Kidney tubule cell (primary cell): ENCODE measurements at regions not wholly inside any gene's neighbourhood (a gene's known extent, or its start where the extent isn't known, plus 50 kb on each side); places are given as distances from the start of the nearest gene placed in this dataset.
A peak's percentile ranks its signal among the peaks of the same experiment; 100 is the strongest.

Source experiments
- DNase-seq: peaks from one replicate; pipeline ENCODE4 v3.0.0-alpha.2; 2018; ENCODE audit warnings: low spot score

- DNase-seq, result no peak
Measured at GRCh38 chr21:39105341-39105765, 77.9 kb downstream of the PSMG1 start.

DNA sequence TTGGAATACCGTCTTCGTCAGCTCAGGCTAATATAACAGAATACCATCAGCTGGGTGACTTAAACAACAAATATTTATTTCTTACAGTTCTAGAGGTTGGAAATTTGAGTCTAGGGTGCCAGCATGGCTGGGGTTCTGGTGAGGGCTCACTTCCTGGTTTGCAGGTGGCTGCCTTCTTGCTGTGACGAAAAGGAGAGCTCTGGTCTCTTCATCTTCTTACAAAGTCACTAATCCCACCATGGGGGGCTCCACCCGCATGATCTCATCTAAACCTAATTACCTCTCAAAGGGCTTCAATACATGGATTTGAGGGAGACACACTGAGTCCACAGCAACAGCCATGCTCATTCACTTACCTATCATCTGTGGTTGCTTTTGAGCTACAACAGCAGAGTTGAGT, 78.3 kb downstream of the PSMG1 start:
- no peak for DNase-seq

- DNase-seq, result no peak
Measured at GRCh38 chr21:39103689-39104088, 79.6 kb downstream of the PSMG1 start.

DNA sequence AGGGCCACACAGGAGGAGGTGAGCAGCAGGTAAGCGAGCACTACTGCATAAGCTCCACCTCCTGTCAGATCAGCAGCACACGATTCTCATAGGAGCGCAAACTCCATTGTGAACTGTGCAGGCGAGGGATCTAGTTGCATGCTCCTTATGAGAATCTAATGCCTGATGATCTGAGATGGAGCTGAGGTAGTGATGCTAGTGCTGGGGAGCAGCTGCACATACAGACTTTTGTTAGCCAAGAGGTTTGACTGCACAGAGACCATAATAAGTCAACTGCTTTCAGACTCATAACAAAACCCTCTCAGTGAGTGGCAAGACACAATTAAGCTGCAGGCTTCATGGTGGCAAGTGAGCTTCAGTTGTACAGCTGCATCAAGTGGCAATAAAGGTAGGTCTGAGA, 83.4 kb downstream of the PSMG1 start:
- DNase-seq, result no peak

DNA sequence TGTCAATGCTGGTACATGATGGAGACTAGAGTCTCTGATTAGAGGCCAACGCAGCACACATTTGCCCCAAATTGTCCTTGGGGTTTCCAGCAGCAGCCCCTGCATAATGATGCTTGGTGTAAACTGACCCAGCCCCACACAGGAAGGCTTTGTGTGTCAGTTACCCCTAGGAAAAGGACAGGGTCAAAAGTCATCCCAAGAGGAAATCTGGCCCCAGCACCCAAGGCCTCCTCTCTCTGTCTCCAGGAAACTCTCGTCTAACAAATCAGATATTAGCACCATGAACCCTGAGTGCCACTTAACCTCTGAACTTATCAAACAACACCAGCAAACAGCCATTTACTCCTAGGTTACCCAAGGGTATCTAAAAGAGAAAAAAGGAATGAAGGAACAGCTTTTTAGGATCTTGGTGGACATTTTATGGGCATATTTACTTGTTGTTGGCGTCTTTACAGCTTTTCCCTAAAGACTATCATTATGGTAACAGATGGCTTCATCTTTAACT, 84.5 kb downstream of the PSMG1 start:
- DNase-seq, result no peak

GRCh38 chr21:39097981-39098380, 85.3 kb downstream of the PSMG1 start:
- DNase-seq, result no peak

DNA sequence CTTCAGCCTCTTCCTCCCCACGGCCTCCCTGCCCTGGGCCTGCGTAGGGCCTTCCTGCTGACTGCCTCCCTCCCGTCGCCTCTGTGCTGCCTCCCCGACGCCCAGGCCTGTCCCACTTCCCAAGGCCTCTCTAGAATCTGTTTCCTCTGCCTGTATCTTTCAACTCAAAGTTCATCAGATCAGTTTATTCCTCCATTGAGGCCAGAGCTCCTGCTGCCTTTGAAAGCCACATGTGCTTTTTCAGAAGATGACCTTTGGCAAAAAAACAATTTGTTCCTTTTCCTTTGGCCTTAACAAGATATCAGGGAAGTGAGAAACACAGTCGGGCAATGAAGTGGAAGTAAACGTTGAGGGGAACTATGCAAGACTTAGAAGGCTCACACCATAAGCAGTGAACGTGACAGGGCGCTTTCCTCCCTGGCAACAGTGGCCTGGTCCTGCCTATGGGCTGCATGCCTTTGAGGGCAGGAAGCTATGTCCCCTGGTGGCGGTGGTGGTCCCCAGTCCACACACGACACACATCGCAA, 85.9 kb downstream of the PSMG1 start:
- no peak for DNase-seq

GRCh38 chr21:39096754-39097153, 86.5 kb downstream of the PSMG1 start:
- no peak for DNase-seq

GRCh38 chr21:39095681-39096080, 87.6 kb downstream of the PSMG1 start:
- no peak for DNase-seq

DNA sequence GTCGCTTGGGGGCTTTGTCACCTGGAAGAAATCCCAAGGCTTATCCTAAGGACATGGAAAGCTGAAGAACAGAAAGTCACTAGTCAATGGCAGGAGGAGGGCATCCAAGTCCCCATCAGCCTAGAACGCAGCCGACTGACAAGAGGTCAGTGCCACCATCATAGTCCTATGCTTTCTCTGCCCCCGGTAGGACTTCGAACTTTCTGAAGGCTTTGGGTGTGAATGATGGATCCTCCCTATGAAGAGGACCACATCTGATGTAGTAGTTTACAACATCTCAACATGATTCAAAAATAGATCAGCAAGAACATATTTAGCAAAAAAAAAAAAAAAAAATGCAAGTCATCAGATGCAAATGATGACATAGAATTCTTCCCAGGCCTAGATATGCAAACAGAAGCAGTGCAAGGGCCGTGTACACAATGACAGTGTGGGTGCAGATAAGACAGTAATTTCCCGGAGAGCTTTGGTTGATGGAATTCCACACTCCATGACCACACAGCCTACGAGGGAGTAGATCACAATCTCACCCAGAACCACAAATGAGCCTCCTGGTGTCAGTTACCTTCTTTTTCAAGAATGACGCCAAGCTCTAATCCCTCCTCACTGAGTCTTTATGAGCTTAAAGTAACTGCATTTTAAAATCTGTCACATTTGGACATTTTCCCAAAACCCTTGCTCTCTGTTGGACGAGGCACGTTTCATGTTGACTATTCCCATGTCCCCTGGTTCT, 88.2 kb downstream of the PSMG1 start:
- no peak for DNase-seq

DNA sequence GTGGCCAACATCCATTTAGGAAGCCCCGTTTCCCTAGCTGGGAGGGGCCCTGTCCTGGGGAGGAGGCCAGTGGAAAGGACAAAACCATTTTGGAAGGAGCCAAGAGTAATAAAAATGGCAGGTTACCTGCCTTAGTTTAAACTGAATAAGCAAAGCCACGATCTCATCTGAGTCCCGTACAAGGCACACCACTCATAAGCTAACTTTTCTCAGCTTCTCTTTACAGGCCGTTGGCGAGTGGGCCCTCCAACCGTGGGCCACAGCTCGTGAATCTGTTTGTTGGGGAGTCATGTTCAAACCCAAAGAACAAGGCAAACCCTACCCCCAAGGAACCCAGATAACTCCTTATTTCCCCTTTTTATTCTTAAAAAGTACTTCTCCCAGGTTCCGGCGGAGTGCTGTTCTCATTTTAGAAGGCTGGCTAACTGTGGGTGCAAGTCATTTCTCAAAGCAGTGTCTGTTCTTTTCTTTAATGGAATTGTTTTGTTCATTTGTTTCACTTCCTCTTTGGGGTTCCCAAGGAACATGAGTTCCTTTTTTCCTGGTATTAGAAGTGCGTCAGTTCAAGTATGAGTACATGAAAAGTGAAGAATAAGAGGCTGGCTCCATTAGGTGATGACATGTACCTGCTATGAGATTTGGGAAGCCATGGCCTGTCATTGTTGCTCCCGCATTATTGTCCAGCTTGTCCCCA, 89.0 kb downstream of the PSMG1 start:
- DNase-seq, result no peak

- DNase-seq, result no peak
Measured at GRCh38 chr21:39093526-39093925, 89.7 kb downstream of the PSMG1 start.

DNA sequence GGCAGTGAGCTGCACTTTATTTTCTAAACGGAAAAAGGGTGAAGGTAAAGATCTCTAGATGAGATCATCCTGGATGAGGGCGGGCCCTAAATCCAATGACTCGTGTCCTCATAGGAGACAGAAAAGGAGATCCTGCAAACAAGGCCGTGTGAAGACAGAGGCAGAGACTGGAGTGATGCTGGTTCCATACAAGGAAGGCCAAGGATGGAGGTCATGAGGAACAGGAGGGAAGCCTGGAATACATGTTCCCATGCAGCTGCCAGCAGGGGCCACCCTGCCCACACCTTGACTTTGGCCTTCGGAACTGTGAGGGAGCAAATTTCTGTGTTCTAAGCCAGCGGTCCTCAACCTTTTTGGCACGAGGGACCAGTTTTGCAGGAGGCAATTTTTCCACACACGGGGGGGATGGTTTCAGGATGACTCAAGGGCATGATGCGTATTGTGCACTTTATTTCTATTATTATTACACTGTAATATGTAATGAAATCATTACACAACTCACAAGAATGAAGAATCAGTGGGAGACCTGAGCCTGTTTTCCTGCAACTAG, 94.3 kb downstream of the PSMG1 start:
- DNase-seq, result peak; percentile 62

DNA sequence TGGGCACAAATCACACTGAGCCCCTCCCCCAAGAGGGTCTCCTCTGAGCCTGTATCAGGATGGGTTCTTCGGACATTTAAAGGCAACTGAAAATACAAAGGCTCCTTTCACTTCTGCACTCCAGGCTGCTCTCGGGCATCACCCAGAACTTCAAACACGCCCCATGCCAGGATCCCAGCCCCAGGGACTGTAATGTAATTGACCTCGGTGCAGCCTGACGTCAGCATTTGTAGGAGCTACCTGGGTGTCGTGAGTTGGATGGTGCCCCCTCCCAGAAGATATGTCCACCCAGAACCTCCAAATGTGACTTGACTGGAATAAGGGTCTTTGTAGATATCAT, 95.2 kb downstream of the PSMG1 start:
- DNase-seq, result no peak

DNA sequence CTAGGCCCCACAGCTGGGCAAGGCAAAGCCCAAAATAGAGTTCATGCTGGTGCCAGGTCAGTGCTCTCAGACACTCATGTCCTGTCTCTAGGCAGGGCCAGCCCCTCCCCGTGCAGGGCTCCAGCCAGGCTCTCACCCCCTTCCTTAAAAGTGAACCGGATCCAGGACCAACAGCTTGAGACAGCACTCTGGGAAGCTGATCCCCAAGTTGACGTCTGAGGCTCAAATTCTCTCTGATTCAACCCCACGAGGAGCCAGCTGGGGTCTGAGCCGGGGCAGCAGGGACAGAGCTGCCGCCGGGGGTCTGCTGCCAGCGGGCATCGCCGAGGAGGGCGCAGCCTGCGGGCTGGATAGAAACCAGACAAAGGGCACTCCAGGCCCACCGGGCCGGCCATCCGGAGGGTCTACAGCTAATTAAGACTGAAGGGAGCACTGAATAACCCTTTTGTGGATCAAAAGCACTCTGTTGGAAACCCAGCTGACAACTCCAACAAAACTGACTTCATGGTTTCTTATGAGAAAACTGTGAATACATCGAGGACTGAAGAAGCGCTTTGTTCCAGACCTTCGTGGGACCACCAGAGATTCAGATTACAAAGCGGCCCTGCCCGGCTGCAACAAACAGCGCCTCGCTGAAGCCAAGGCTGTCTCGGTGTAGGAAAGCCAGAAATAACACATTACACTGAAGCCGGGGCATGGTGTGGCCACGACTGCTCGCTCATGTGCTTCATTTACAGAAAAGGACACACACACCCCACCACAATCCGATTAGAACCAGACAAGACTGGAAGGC, 95.8 kb downstream of the PSMG1 start:
- no peak for DNase-seq

DNA sequence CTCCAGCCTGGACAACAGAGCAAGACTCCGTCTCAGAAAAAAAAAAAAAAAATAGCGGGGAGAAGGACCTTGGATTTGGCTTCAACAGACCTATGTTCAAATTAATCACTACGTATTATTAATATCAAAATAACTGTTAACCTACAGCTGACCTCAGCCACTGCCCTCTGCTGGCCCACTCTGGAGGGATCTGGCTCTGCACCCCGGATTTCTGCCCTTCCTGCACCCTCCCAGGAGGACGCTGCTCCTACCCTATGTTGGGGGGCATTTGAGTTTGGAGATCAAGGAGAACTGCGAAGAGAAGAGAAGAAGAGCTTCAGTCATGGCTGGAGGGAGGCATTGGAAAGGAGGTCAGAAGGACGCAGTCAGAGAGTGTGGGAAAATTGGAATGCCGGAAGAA, 96.7 kb downstream of the PSMG1 start:
- DNase-seq, result no peak

GRCh38 chr21:39085843-39086405, 97.3 kb downstream of the PSMG1 start:
- no peak for DNase-seq

DNA sequence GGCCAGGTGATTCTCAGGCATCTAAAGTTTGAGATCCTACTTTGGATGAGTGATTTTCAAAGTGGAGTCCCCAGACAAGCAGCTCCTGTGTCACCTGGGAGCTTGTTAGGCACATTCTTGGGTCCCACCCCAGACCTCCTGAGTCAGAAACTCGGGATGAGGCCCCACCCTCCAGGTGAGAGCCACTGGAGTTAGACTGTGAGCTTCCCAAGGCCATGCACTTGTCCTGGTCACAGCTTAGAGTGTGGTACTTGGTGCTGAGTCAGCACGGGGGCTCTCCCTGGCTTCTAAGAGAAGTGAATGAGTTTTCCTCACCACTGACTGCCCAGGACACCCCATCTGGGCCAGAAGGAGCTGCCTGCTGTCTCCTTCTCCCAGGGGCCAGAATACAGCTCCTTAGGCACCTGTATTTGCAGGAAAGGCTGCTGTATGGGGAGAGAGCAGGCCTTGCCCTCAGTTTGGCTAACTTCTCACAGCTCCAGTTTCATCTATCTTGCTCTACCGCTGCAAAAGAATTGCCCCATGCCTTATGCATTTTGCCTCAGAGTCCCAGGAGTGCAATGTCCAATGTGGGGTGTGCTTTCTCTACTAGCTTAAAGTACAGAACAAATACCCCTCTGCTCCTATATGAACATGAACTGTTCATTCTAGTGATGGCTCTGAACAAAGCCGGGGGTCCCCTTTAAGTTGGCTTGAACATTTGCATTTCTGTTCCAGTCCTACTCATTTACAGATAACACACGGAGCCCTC, 98.1 kb downstream of the PSMG1 start:
- DNase-seq, result peak; percentile 80

DNA sequence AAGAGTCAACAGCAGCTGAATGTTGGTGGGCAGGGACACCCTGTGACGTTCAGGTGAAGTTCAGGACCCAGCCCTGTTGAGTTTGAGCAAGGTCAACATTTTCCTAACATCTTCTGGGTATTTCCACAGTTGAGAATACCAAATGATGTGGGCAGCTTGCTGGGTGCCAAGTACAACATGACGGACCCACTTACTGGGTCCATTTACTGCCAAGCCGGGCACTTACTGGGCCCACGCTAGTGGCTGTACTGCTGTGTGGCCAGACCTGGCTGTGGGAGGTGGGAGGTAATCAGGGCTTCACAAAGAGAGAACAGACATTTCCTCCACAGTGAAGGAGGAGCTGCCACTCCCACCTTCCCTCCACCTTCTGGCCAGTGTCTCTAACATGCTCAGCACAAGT, 99.2 kb downstream of the PSMG1 start:
- no peak for DNase-seq

DNA sequence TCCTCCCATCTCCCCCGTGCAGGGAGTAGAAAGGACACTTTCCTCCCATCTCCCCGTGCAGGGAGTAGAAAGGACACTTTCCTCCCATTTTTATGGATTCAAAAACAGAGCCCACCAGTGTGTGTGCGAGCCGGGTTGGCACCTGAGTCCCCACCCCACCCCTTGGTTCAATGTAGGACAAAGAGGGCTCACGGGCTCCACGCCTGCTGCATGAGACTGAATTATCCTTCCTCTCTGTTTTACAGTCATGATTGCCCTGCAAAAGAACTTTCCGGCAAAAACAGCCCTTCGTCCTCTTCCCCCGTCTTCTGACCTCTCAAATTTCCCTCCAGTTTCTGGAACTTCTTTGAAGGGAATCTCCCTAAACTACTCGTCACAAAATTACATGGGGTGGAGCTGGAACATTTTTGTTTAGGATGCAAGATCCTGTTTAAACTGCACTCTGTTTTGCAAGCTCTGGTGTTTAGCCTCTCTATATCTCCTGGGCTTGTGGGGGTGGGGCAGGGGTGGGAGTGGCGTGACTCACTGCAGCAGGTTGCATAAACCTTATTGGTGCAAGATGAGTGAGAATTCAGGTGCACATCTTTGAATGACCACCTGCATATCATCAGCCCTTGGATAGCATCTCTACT, 99.8 kb downstream of the PSMG1 start:
- DNase-seq, result no peak
